ENCODE measurements at regions not wholly inside any gene's neighbourhood (a gene's known extent, or its start where the extent isn't known, plus 50 kb on each side); places are given as distances from the start of the nearest gene placed in this dataset.

DNA sequence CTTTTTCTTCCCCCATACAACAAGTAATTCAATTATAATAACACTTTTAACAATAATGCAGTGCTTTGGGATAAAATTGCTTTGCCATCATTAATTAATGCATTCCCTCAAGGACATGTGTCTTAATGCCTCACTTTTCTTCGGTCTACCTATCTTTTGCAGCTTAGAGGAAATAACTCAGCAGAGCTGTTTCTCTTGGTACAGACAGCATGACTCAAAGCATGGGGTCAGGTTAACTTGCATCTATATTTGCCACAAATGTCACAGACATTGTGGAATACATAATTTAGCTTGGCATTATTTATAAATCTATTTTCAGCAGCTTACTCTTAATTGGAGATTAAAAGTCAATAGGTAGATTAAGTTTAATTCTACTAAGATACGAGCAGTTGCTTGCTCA lies 376.1 kb upstream of the CNTNAP5 start:
- WGBS (ENCODE audit: low lambda C conversion rate): 10% methylated on average over 2 of the region's 2 CpGs
- H3K79me2 ChIP-seq (ENCODE audit: insufficient read depth): no peaks in the 10 kb centered on the region
- H3K4me2 ChIP-seq: no peak overlapping the region
- DNase-seq: no peak
- no peaks in the 10 kb centered on the region for H3K36me3 ChIP-seq (replicated peaks in 1 of 2; ENCODE audit: control insufficient read depth in 1 of 2, insufficient read depth in 2 of 2, low read length in 1 of 2)
- H3K27me3 ChIP-seq (ENCODE audit: insufficient read depth): no peaks in the 10 kb centered on the region
- no peak overlapping the region for H2AFZ ChIP-seq (ENCODE audit: low read depth)
- no peak overlapping the region for H3K9ac ChIP-seq
- POLR2A ChIA-PET: no interaction called here
- H3F3A ChIP-seq (replicated peaks; ENCODE audit: insufficient read depth): no peaks in the 10 kb centered on the region
- no peaks in the 10 kb centered on the region for H3K9me3 ChIP-seq
- TF ChIP-seq, protein P1, sequence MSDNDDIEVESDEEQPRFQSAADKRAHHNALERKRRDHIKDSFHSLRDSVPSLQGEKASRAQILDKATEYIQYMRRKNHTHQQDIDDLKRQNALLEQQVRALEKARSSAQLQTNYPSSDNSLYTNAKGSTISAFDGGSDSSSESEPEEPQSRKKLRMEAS (IDR thresholded peaks at IDR 0.05; ENCODE audit: low read depth): no peak
- TF ChIP-seq, protein P2, sequence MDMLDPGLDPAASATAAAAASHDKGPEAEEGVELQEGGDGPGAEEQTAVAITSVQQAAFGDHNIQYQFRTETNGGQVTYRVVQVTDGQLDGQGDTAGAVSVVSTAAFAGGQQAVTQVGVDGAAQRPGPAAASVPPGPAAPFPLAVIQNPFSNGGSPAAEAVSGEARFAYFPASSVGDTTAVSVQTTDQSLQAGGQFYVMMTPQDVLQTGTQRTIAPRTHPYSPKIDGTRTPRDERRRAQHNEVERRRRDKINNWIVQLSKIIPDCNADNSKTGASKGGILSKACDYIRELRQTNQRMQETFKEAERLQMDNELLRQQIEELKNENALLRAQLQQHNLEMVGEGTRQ (IDR thresholded peaks at IDR 0.05; ENCODE audit: borderline replicate concordance, low read depth, low read length): no peak
- TF ChIP-seq JUND (IDR thresholded peaks at IDR 0.05): no peak
- no peak for TF ChIP-seq TEAD4 (IDR thresholded peaks at IDR 0.05; ENCODE audit: borderline replicate concordance, insufficient read depth)
- no peak for TF ChIP-seq EP300 (IDR thresholded peaks at IDR 0.05; ENCODE audit: borderline replicate concordance in 1 of 2, low read depth in 1 of 2, low read length in 1 of 2)
- TF ChIP-seq TCF12 (IDR thresholded peaks at IDR 0.05): no peak
- no peak for TF ChIP-seq NRF1 (IDR thresholded peaks at IDR 0.05; ENCODE audit: low read depth, low read length)
- H3K4me3 ChIP-seq (ENCODE audit: low read depth in 2 of 2, low read length in 1 of 2): no peak overlapping the region
- no peaks in the 10 kb centered on the region for H3K4me1 ChIP-seq (ENCODE audit: control insufficient read depth in 1 of 2, insufficient read depth in 2 of 2, low read depth in 1 of 2, low read length in 1 of 2)
- no peaks in the 10 kb centered on the region for H3K9me2 ChIP-seq
- no peak overlapping the region for H3K27ac ChIP-seq (ENCODE audit: low read depth in 2 of 2, low read length in 1 of 2)
- no peaks in the 10 kb centered on the region for H4K20me1 ChIP-seq (ENCODE audit: insufficient read depth)
- CTCF ChIA-PET: interaction anchor here (1.2 kb wide), 1 partner anchor 10 kb away, joined by 3 read pairs; no protein-coding TSS in a partner anchor

DNA sequence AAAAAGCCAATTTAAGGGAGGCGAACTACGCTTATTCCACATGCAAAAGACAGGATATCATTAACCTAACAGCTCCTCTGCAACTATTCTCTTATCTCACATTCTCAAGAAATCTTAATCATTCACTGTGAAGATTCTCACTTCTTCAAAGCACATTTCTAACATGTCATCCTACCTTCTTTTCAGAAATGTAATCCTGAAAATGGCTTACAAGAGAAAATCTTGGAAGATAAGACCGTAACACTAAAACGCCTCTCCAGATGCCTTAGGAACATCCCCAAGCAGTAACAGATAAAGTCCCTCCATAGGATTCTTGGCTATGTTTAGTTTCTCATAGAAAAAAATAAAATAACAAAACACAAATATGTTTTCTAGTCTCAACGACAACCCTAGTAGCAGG lies 373.9 kb upstream of the CNTNAP5 start:
- Histone ChIP-seq H3K4me3 (ENCODE audit: low read depth in 2 of 2, low read length in 1 of 2) (no peak overlapping the region), H3K36me3 (replicated peaks in 1 of 2; ENCODE audit: control insufficient read depth in 1 of 2, insufficient read depth in 2 of 2, low read length in 1 of 2) (no peaks in the 10 kb centered on the region), H3F3A (replicated peaks; ENCODE audit: insufficient read depth) (no peaks in the 10 kb centered on the region), H3K9me3 (no peaks in the 10 kb centered on the region), H3K9me2 (no peaks in the 10 kb centered on the region), H3K27me3 (ENCODE audit: insufficient read depth) (no peaks in the 10 kb centered on the region), H3K4me1 (ENCODE audit: control insufficient read depth in 1 of 2, insufficient read depth in 2 of 2, low read depth in 1 of 2, low read length in 1 of 2) (no peaks in the 10 kb centered on the region), H3K79me2 (ENCODE audit: insufficient read depth) (no peaks in the 10 kb centered on the region), H3K4me2 (no peak overlapping the region), H3K9ac (no peak overlapping the region), H4K20me1 (ENCODE audit: insufficient read depth) (no peaks in the 10 kb centered on the region), H2AFZ (ENCODE audit: low read depth) (no peak overlapping the region), H3K27ac (ENCODE audit: low read depth in 2 of 2, low read length in 1 of 2) (no peak overlapping the region)
- TF ChIP-seq ELF1 (IDR thresholded peaks at IDR 0.05): no peak
- ChIA-PET POLR2A (no interaction called here), CTCF (no interaction called here)
- no peak for DNase-seq
- 32% methylated on average over 5 of the region's 5 CpGs for WGBS (ENCODE audit: low lambda C conversion rate)

- no peaks in the 10 kb centered on the region for H3K27me3 ChIP-seq (ENCODE audit: insufficient read depth)
- no peak for DNase-seq
- TF ChIP-seq TEAD4 (IDR thresholded peaks at IDR 0.05; ENCODE audit: borderline replicate concordance, insufficient read depth) (no peak), SMC3 (IDR thresholded peaks at IDR 0.05; ENCODE audit: low read depth, low read length) (no peak), FOXM1 (IDR thresholded peaks at IDR 0.05; ENCODE audit: low read depth) (no peak), ELF1 (IDR thresholded peaks at IDR 0.05) (no peak), SIN3A (IDR thresholded peaks at IDR 0.05; ENCODE audit: borderline replicate concordance, low read depth, low read length) (no peak)
- TF ChIP-seq, protein P1 (IDR thresholded peaks at IDR 0.05; ENCODE audit: low read depth): no peak
- no peaks in the 10 kb centered on the region for H3K4me1 ChIP-seq (ENCODE audit: control insufficient read depth in 1 of 2, insufficient read depth in 2 of 2, low read depth in 1 of 2, low read length in 1 of 2)
- no peak overlapping the region for H2AFZ ChIP-seq (ENCODE audit: low read depth)
- WGBS (ENCODE audit: low lambda C conversion rate): 8% methylated on average over 1 of the region's 1 CpG
- H3F3A ChIP-seq (replicated peaks; ENCODE audit: insufficient read depth): no peaks in the 10 kb centered on the region
- H3K36me3 ChIP-seq (replicated peaks in 1 of 2; ENCODE audit: control insufficient read depth in 1 of 2, insufficient read depth in 2 of 2, low read length in 1 of 2): no peaks in the 10 kb centered on the region
- no peak overlapping the region for H3K4me3 ChIP-seq (ENCODE audit: low read depth in 2 of 2, low read length in 1 of 2)
- no peak overlapping the region for H3K4me2 ChIP-seq
- ChIA-PET POLR2A (no interaction called here), CTCF (no interaction called here)
- H3K9me2 ChIP-seq: no peaks in the 10 kb centered on the region
- H3K9me3 ChIP-seq: no peaks in the 10 kb centered on the region
- H3K79me2 ChIP-seq (ENCODE audit: insufficient read depth): no peaks in the 10 kb centered on the region
- H3K27ac ChIP-seq (ENCODE audit: low read depth in 2 of 2, low read length in 1 of 2): no peak overlapping the region
- H4K20me1 ChIP-seq (ENCODE audit: insufficient read depth): no peaks in the 10 kb centered on the region
- no peak overlapping the region for H3K9ac ChIP-seq
Measured at GRCh38 chr2:123652320-123652719, 372.8 kb upstream of the CNTNAP5 start.

Measured in SK-N-SH (cell line).